GM12865 (cell line): ENCODE measurements at regions not wholly inside any gene's neighbourhood (a gene's known extent, or its start where the extent isn't known, plus 50 kb on each side); places are given as distances from the start of the nearest gene placed in this dataset.

Experiments used
- DNase-seq: peaks from one replicate; pipeline ENCODE4 v3.0.0; 2010; ENCODE audit warnings: low read depth
- H3K4me3 ChIP-seq: 2 replicates; pipeline ENCODE4 v1.5.1; 2011; ENCODE audit warnings: mild to moderate bottlenecking, low read depth, low read length, control low read depth
- TF ChIP-seq, protein P1 (sequence below): IDR thresholded peaks from 2 replicates; pipeline ENCODE4 v1.5.1; 2011; ENCODE audit warnings: low read length, control low read depth, low read depth, inconsistent platforms; ENCODE audit not compliant: insufficient read depth; ENCODE audit errors: missing control alignments

DNA sequence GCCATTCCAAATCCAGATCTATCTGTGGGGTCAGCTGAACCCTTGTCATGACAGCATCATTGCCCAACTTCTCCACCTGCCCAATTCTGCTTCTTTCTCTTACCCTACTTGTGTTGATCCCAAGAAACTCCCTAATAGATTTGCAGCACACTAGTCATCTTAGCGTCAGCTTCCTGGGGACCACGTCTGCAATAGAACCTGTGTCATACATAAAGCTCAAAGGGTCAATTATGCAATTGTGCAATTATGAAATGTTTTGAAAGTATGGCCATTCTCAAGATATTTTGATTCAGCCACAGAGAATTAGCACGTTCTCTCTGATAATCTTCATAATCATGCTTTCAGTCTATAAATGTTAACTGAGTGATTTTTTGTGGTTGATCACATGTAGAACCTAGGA, 87.4 kb upstream of the PAPPA start:
- DNase-seq: no peak
- TF ChIP-seq, protein P1, sequence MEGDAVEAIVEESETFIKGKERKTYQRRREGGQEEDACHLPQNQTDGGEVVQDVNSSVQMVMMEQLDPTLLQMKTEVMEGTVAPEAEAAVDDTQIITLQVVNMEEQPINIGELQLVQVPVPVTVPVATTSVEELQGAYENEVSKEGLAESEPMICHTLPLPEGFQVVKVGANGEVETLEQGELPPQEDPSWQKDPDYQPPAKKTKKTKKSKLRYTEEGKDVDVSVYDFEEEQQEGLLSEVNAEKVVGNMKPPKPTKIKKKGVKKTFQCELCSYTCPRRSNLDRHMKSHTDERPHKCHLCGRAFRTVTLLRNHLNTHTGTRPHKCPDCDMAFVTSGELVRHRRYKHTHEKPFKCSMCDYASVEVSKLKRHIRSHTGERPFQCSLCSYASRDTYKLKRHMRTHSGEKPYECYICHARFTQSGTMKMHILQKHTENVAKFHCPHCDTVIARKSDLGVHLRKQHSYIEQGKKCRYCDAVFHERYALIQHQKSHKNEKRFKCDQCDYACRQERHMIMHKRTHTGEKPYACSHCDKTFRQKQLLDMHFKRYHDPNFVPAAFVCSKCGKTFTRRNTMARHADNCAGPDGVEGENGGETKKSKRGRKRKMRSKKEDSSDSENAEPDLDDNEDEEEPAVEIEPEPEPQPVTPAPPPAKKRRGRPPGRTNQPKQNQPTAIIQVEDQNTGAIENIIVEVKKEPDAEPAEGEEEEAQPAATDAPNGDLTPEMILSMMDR: no peak
- no peak overlapping the region for H3K4me3 ChIP-seq

GRCh38 chr9:116067566-116067965, 86.0 kb upstream of the PAPPA start:
- DNase-seq: no peak
- no peak overlapping the region for H3K4me3 ChIP-seq
- TF ChIP-seq, protein P1: no peak

DNA sequence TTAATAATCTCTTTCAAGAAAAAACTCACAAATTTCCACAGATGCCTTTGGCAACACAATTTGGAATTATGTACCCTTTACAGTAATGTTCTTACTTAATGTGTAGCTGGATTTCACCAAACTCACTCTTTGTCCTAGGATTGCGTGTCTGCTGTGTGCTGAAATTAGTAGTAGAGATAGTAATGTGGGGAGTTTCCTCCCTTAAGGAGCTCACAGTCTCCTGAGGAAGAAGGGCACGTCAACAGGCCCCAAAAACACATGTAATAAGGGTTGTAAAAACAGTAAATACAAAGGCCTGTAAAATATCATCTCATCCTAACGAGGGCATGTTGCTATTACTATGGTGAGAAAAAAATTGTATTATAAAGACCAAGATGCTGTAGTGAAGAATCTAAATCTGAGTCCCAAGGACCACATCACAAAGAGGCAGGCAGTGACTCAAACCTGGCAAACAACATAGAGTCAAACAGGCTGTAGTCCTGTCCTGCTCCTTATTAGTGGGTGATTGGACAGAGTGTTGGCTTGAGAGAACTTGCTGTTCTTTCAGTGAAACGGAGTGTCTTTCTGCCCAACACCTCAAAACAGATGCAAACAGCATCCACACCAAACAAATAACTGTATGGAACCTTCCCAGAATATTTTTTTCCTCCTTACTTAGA, 83.2 kb upstream of the PAPPA start:
- no peak for DNase-seq
- TF ChIP-seq, protein P1: no peak
- no peak overlapping the region for H3K4me3 ChIP-seq

DNA sequence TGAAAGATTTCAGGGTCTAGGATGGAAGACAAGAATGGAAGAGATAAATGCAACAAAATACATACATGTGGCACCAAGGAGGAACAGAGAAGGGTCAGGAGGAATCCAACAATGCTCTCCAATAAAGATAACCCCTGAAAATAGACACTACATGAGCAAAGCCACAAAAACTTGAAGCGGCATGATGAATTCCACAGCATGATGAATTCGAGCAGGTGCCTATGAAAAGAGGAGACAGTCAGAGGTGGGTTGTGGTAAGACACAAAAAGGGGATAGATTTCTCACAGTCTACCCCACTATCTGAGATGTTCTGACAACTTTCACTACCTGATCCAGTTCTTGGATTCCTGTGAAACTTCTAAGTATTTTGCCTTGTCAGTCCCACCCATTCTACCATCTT, 81.5 kb upstream of the PAPPA start:
- TF ChIP-seq, protein P1: no peak
- H3K4me3 ChIP-seq: no peak overlapping the region
- no peak for DNase-seq

GRCh38 chr9:116073826-116074225, 79.8 kb upstream of the PAPPA start:
- H3K4me3 ChIP-seq: no peak overlapping the region
- TF ChIP-seq, protein P1: no peak
- no peak for DNase-seq

- no peak overlapping the region for H3K4me3 ChIP-seq
- TF ChIP-seq, protein P1: no peak
- DNase-seq: no peak
Observed at GRCh38 chr9:116074658-116075057, 78.9 kb upstream of the PAPPA start.

- no peak for DNase-seq
- TF ChIP-seq, protein P1: no peak
- H3K4me3 ChIP-seq: no peak overlapping the region
Observed at GRCh38 chr9:116075191-116075590, 78.4 kb upstream of the PAPPA start.
